Kidney (tissue), 13 donors: ENCODE measurements at regions not wholly inside any gene's neighbourhood (a gene's known extent, or its start where the extent isn't known, plus 50 kb on each side); places are given as distances from the start of the nearest gene placed in this dataset.

Experiments
- DNase-seq, 5 donors: peaks; one replicate each; pipeline ENCODE4 v3.0.0-alpha.2; 2013 to 2020
- FAIRE-seq: peaks from 2 replicates; lab custom pipeline; 2012; peaks lifted over from hg19 to GRCh38; lab: Jason Lieb, UNC
- H3K27ac ChIP-seq, 2 donors: one replicate each; pipeline ENCODE4 v1.7.0; 2013; ENCODE audit warnings: low read depth in 2 of 2, low read length in 2 of 2, inconsistent platforms in 1 of 2
- H3K27me3 ChIP-seq: one replicate; pipeline ENCODE4 v1.7.1; 2013; ENCODE audit warnings: low read length, inconsistent platforms; ENCODE audit not compliant: control insufficient read depth, insufficient read depth
- H3K36me3 ChIP-seq, 3 donors: one replicate each; pipeline versions ENCODE4 v1.7.0 to v1.7.1; 2013; ENCODE audit warnings: low read length in 3 of 3, control low read depth in 1 of 3, inconsistent platforms in 1 of 3; ENCODE audit not compliant: insufficient read depth in 3 of 3, control insufficient read depth in 2 of 3
- H3K4me1 ChIP-seq, 3 donors: one replicate each; pipeline versions ENCODE4 v1.7.0 to v1.7.1; 2013; ENCODE audit warnings: low read length in 3 of 3, inconsistent platforms in 1 of 3, low read depth in 1 of 3; ENCODE audit not compliant: control insufficient read depth in 2 of 3, insufficient read depth in 2 of 3
- H3K4me3 ChIP-seq, 3 donors: one replicate each; pipeline versions ENCODE4 v1.7.0 to v1.8.1; 2013; ENCODE audit warnings: low read length in 3 of 3, control low read depth in 1 of 3, inconsistent platforms in 1 of 3
- H3K9ac ChIP-seq, 3 donors: one replicate each; pipeline versions ENCODE4 v1.7.0 to v1.7.1; 2013; ENCODE audit warnings: low read length in 3 of 3, control low read depth in 1 of 3, inconsistent platforms in 1 of 3
- H3K9me3 ChIP-seq, 3 donors: one replicate each; pipeline versions ENCODE4 v1.7.0 to v1.7.1; 2013; ENCODE audit warnings: low read length in 3 of 3, control low read depth in 1 of 3, inconsistent platforms in 1 of 3; ENCODE audit not compliant: control insufficient read depth in 2 of 3, insufficient read depth in 1 of 3
- intact Hi-C: fragments of 100-400 bp; cut with DNase I; formaldehyde crosslinking; loops from one replicate; pipeline ENCODE4 v1.11.1; 2022
- TF ChIP-seq, protein P1 (sequence below): IDR thresholded peaks from 3 replicates; pipeline ENCODE4 v1.5.1; 2012; ENCODE audit warnings: mild to moderate bottlenecking, moderate library complexity, borderline replicate concordance; ENCODE audit not compliant: insufficient read depth; ENCODE audit errors: extremely low read depth
- donor health status: control.
- donor health status: control.
- donor health status: control.
- donor health status: control.
- donor health status: control.
- donor health status: DM: yes; HTN: yes; CAD: no.
- donor health status: Normal renal cell carcinoma (clear cell type).

DNA sequence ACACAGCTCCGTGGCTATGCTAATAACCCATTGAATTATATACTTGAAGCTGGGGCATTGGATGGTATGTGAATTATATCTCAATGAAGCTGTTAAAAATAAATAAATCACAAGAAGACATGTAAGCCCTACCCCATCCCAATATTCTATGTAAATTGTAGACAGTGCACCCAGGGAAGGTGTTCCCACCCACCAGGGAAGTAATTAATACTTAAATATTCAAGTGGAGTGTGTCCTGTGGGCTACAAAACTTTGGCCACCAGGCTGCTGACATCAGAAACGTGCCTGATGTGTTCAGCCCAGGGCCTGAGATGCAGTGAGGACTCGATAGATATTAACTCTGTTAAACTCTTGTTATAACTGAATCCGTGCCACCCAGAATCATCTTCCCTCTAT is 240.4 kb upstream of the RREB1 start:
- no peaks in the 10 kb centered on the region for H3K27me3 ChIP-seq
- H3K9me3 ChIP-seq = peaks cover 0 to 2% (median 0%) of the 10 kb centered on the region in 3 donors
- no peaks in the 10 kb centered on the region for H3K4me1 ChIP-seq
- DNase-seq (no peak), FAIRE-seq (no peak)
- TF ChIP-seq, protein P1, sequence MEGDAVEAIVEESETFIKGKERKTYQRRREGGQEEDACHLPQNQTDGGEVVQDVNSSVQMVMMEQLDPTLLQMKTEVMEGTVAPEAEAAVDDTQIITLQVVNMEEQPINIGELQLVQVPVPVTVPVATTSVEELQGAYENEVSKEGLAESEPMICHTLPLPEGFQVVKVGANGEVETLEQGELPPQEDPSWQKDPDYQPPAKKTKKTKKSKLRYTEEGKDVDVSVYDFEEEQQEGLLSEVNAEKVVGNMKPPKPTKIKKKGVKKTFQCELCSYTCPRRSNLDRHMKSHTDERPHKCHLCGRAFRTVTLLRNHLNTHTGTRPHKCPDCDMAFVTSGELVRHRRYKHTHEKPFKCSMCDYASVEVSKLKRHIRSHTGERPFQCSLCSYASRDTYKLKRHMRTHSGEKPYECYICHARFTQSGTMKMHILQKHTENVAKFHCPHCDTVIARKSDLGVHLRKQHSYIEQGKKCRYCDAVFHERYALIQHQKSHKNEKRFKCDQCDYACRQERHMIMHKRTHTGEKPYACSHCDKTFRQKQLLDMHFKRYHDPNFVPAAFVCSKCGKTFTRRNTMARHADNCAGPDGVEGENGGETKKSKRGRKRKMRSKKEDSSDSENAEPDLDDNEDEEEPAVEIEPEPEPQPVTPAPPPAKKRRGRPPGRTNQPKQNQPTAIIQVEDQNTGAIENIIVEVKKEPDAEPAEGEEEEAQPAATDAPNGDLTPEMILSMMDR = no peak
- no peak overlapping the region for H3K4me3 ChIP-seq
- intact Hi-C loops = no loop called here
- no peaks in the 10 kb centered on the region for H3K36me3 ChIP-seq
- H3K27ac ChIP-seq = no peak overlapping the region
- no peak overlapping the region for H3K9ac ChIP-seq

DNA sequence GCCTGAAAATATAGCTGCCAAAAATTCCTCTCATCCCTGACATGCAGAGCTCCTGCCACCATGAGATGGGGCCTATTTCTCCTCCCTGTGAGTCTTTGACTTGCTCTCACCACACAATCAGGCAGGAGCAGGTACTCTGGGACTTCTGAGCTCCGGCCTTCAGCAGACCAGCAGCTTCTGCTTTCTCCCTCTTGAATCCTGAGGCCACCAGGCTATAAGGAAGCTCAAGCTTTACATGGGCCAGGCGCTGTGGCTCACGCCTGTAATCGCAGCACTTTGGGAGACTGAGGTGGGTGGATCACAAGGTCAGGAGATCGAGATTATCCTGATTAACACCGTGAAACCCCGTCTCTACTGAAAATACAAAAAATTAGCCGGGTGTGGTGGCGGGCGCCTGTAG is 238.7 kb upstream of the RREB1 start:
- FAIRE-seq (no peak), DNase-seq (no peak)

DNA sequence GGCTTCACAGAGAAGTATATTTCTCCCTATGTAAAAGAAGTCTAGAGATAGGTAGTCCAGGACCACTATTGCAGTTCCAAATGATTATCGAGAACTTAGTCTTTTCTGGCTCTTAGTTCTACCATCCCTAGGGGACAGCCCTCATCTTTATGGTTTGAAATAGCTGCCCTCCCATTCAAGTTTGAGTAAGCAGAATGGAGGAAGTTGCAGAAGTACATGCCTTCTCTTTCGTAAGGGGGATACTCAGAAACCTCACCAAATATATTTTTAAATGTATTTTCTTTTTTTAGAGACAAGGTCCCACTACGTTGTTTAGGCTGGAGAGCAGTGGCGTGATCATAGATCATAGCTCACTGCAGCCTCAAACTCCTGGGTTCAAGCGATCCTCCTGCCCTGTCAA is 236.8 kb upstream of the RREB1 start:
- Histone ChIP-seq H3K9me3 (no peaks in the 10 kb centered on the region), H3K9ac (no peak overlapping the region), H3K4me1 (no peaks in the 10 kb centered on the region), H3K27me3 (no peaks in the 10 kb centered on the region), H3K4me3 (no peak overlapping the region), H3K27ac (no peak overlapping the region), H3K36me3 (no peaks in the 10 kb centered on the region)
- TF ChIP-seq, protein P1 = no peak
- intact Hi-C loops = no loop called here
- DNase-seq (no peak), FAIRE-seq (no peak)

More for the DNA sequence above, 238.7 kb upstream of the RREB1 start:
- intact Hi-C loops = no loop called here
- Histone ChIP-seq H3K4me3 (no peak overlapping the region), H3K9ac (no peak overlapping the region), H3K27ac (no peak overlapping the region), H3K27me3 (no peaks in the 10 kb centered on the region), H3K4me1 (no peaks in the 10 kb centered on the region), H3K9me3 (peaks cover 0 to 2% (median 0%) of the 10 kb centered on the region in 3 donors), H3K36me3 (no peaks in the 10 kb centered on the region)
- TF ChIP-seq, protein P1 = no peak
